ENCODE measurements at regions not wholly inside any gene's neighbourhood (a gene's known extent, or its start where the extent isn't known, plus 50 kb on each side); places are given as distances from the start of the nearest gene placed in this dataset.

GRCh38 chr10:108307925-108308312, 1143.4 kb upstream of the SORCS1 start:
- H3K4me3 ChIP-seq (replicated peaks in 1 of 2; ENCODE audit: low read depth in 1 of 2, low read length in 2 of 2): no peak overlapping the region
- H3K9me2 ChIP-seq (ENCODE audit: insufficient read depth): no peaks in the 10 kb centered on the region
- ChIA-PET RAD21 (ENCODE audit: low non-redundant PET in 1 of 2, low total read pairs in 2 of 2, uncharacterized antibody in 2 of 2, unreplicated experiment in 2 of 2) (no interaction called here), POLR2A (no interaction called here), CTCF (no interaction called here)
- no peak for TF ChIP-seq JUND (IDR thresholded peaks at IDR 0.05)
- TF ChIP-seq CBX3 (IDR thresholded peaks at IDR 0.05; ENCODE audit: low read depth): no peak
- TF ChIP-seq RAD21 (IDR thresholded peaks at IDR 0.05; ENCODE audit: low read depth): no peak
- intact Hi-C loops (cut with micrococcal nuclease): no loop called here
- no peaks in the 10 kb centered on the region for H3K4me1 ChIP-seq (ENCODE audit: control insufficient read depth in 1 of 2, insufficient read depth in 2 of 2, low read length in 2 of 2)
- H3K79me2 ChIP-seq (ENCODE audit: insufficient read depth, low read length): no peaks in the 10 kb centered on the region
- no peaks in the 10 kb centered on the region for H3K27me3 ChIP-seq (ENCODE audit: insufficient read depth, low read length)
- H2AFZ ChIP-seq (ENCODE audit: low read depth, low read length, poor library complexity, severe bottlenecking): no peak overlapping the region
- no peak overlapping the region for H3K9ac ChIP-seq (ENCODE audit: low read length)
- peaks cover 20% of the 10 kb centered on the region in 2 experiments; a peak in 2 of 4 replicates for H3K9me3 ChIP-seq (ENCODE audit: control insufficient read depth in 1 of 2, insufficient read depth in 1 of 2, low read depth in 1 of 2, low read length in 2 of 2)
- H3K36me3 ChIP-seq (ENCODE audit: control insufficient read depth in 1 of 2, insufficient read depth in 2 of 2, low read length in 2 of 2): no peaks in the 10 kb centered on the region
- DNase-seq (ENCODE audit: low read depth, low spot score) (no peak), ATAC-seq (no peak)
- no peak overlapping the region for H3K27ac ChIP-seq (ENCODE audit: low read depth, low read length)
- BruUV-seq (replicated peaks): no TSS peak
- H4K20me1 ChIP-seq (ENCODE audit: insufficient read depth): no peaks in the 10 kb centered on the region
- no peak overlapping the region for H3K4me2 ChIP-seq (ENCODE audit: low read length)

- RAD21 ChIA-PET (ENCODE audit: low non-redundant PET in 1 of 2, low total read pairs in 2 of 2, uncharacterized antibody in 2 of 2, unreplicated experiment in 2 of 2): no interaction called here
- Histone ChIP-seq H3K4me2 (ENCODE audit: low read length) (no peak overlapping the region), H3K9ac (ENCODE audit: low read length) (no peak overlapping the region), H3K9me3 (ENCODE audit: control insufficient read depth in 1 of 2, insufficient read depth in 1 of 2, low read depth in 1 of 2, low read length in 2 of 2) (peaks cover 22 to 24% of the 10 kb centered on the region in 2 experiments; a peak in 2 of 4 replicates), H4K20me1 (ENCODE audit: insufficient read depth) (no peaks in the 10 kb centered on the region), H3K4me1 (ENCODE audit: control insufficient read depth in 1 of 2, insufficient read depth in 2 of 2, low read length in 2 of 2) (no peaks in the 10 kb centered on the region), H3K4me3 (replicated peaks in 1 of 2; ENCODE audit: low read depth in 1 of 2, low read length in 2 of 2) (no peak overlapping the region), H3K79me2 (ENCODE audit: insufficient read depth, low read length) (no peaks in the 10 kb centered on the region), H3K36me3 (ENCODE audit: control insufficient read depth in 1 of 2, insufficient read depth in 2 of 2, low read length in 2 of 2) (no peaks in the 10 kb centered on the region), H2AFZ (ENCODE audit: low read depth, low read length, poor library complexity, severe bottlenecking) (no peak overlapping the region), H3K9me2 (ENCODE audit: insufficient read depth) (no peaks in the 10 kb centered on the region), H3K27ac (ENCODE audit: low read depth, low read length) (no peak overlapping the region), H3K27me3 (ENCODE audit: insufficient read depth, low read length) (no peaks in the 10 kb centered on the region)
- DNase-seq (ENCODE audit: low read depth, low spot score): no peak
- BruUV-seq (replicated peaks): no TSS peak
- POLR2A ChIA-PET: no interaction called here
- TF ChIP-seq ZNF274 (IDR thresholded peaks at IDR 0.05; ENCODE audit: low read depth, low read length) (no peak), SRF (IDR thresholded peaks at IDR 0.05; ENCODE audit: low read depth) (no peak), JUND (IDR thresholded peaks at IDR 0.05) (no peak), CBX3 (IDR thresholded peaks at IDR 0.05; ENCODE audit: low read depth) (no peak), CEBPB (IDR thresholded peaks at IDR 0.05; ENCODE audit: low read depth) (no peak), POLR2A (IDR thresholded peaks at IDR 0.05; ENCODE audit: borderline replicate concordance, extremely low read depth, insufficient read depth, insufficient read length) (no peak), FOSL1 (IDR thresholded peaks at IDR 0.05; ENCODE audit: low read depth) (no peak), TCF7L2 (IDR thresholded peaks at IDR 0.05; ENCODE audit: borderline replicate concordance, extremely low read depth, insufficient read depth, insufficient read length) (no peak), EGR1 (IDR thresholded peaks at IDR 0.05; ENCODE audit: low read depth) (no peak), RAD21 (IDR thresholded peaks at IDR 0.05; ENCODE audit: low read depth) (no peak), EZH2 (IDR thresholded peaks at IDR 0.05) (no peak), ZFX (IDR thresholded peaks at IDR 0.05) (no peak), POLR2AphosphoS5 (IDR thresholded peaks at IDR 0.05; ENCODE audit: low read depth, low read length) (no peak), SIN3A (IDR thresholded peaks at IDR 0.05; ENCODE audit: low read depth) (no peak)
- TF ChIP-seq, protein P1, sequence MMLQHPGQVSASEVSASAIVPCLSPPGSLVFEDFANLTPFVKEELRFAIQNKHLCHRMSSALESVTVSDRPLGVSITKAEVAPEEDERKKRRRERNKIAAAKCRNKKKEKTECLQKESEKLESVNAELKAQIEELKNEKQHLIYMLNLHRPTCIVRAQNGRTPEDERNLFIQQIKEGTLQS (IDR thresholded peaks at IDR 0.05): no peak
- ATAC-seq: no peak
- CTCF ChIA-PET: no interaction called here
- intact Hi-C loops (cut with micrococcal nuclease): no loop called here
Observed at GRCh38 chr10:108307250-108307924, 1142.9 kb upstream of the SORCS1 start.

Data from HCT116 (cell line).